ENCODE measurements at regions not wholly inside any gene's neighbourhood (a gene's known extent, or its start where the extent isn't known, plus 50 kb on each side); places are given as distances from the start of the nearest gene placed in this dataset.

- no peak for TF ChIP-seq CTCF (IDR thresholded peaks at IDR 0.05; ENCODE audit: low read depth, low read length)
- no peak overlapping the region for H3K4me3 ChIP-seq (ENCODE audit: low read depth, low read length)
Measured at GRCh38 chr7:9890092-9890491, 1083.6 kb upstream of the PHF14 start.

DNA sequence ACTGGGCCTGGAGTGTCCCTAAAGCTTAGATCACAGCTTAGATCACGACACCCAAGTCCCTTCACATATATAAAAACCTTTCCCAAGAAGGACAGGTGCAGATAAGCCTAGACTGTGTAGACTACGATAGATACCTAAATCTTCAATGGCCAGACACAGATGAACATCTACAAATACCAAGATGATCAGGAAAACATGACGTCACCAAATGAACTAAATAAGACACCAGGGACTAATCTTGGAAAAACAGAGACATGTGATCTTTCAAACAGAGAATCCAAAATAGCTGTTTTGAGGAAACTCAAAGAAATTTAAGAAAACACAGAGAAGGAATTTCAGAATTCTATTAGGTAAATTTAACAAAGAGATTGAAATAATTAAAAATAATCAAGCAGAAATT lies 1082.6 kb upstream of the PHF14 start:
- no peak overlapping the region for H3K4me3 ChIP-seq (ENCODE audit: low read depth, low read length)
- TF ChIP-seq CTCF (IDR thresholded peaks at IDR 0.05; ENCODE audit: low read depth, low read length) = no peak

- no peak overlapping the region for H3K4me3 ChIP-seq (ENCODE audit: low read depth, low read length)
- TF ChIP-seq CTCF (IDR thresholded peaks at IDR 0.05; ENCODE audit: low read depth, low read length) = no peak
Measured at GRCh38 chr7:9900339-9900738, 1073.3 kb upstream of the PHF14 start.

DNA sequence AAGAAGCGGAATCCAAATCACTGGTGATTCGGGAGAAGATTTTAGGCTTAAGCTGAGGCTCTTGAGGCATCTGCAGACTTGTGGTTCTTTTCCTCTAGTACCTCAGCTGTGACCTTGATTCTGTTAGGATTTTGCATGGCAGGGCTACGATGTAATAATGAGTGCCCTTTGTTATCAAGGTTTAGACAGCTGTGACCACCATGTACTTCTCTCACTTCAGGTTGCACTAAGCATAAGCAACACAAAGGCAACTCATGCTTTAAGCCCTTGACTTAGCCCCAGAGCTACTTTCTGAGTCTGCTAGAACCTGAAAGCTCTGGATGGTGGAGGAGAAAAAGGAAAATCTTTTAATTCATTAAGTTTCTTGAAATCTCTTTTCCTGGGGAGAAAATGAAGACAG lies 1052.3 kb upstream of the PHF14 start:
- TF ChIP-seq CTCF (IDR thresholded peaks at IDR 0.05; ENCODE audit: low read depth, low read length) = no peak
- no peak overlapping the region for H3K4me3 ChIP-seq (ENCODE audit: low read depth, low read length)

GRCh38 chr7:9937944-9938631 lies 1035.6 kb upstream of the PHF14 start:
- TF ChIP-seq CTCF (IDR thresholded peaks at IDR 0.05; ENCODE audit: low read depth, low read length) = no peak
- no peak overlapping the region for H3K4me3 ChIP-seq (ENCODE audit: low read depth, low read length)

GRCh38 chr7:9939176-9939575 lies 1034.5 kb upstream of the PHF14 start:
- TF ChIP-seq CTCF (IDR thresholded peaks at IDR 0.05; ENCODE audit: low read depth, low read length) = no peak
- H3K4me3 ChIP-seq (ENCODE audit: low read depth, low read length) = no peak overlapping the region

DNA sequence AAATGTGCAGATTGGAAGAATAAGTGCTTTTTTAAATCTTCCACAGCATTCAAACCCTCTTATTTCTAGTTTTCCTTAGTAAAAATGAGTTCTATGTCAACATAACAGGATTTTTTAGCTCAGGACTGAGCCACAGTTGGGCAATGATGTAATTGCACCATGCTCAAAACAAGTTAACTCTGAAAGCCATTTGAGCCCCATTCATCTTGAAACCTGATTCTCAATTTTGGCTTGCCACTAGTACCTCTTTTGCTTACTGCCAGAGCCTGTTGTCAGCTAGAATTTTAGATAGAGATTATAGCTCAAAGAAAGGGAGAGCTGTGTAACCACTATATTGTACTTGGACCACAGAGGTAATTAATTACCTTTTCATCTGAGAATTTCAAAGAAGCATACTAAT lies 1028.5 kb upstream of the PHF14 start:
- no peak overlapping the region for H3K4me3 ChIP-seq (ENCODE audit: low read depth, low read length)
- no peak for TF ChIP-seq CTCF (IDR thresholded peaks at IDR 0.05; ENCODE audit: low read depth, low read length)
